Ovary (tissue), 7 donors: ENCODE measurements at regions not wholly inside any gene's neighbourhood (a gene's known extent, or its start where the extent isn't known, plus 50 kb on each side); places are given as distances from the start of the nearest gene placed in this dataset.

ENCODE experiments used
- DNase-seq, 5 donors: peaks; one replicate each; pipeline ENCODE4 v3.0.0-alpha.2; 2019 to 2020
- H3K27ac ChIP-seq, 2 donors: fragments of 200-600 bp; one replicate each; pipeline versions ENCODE4 v1.5.1 to v1.8.0; 2019 to 2022
- H3K27me3 ChIP-seq: fragments of 200-600 bp; one replicate; pipeline ENCODE4 v1.8.0; 2022
- H3K36me3 ChIP-seq: fragments of 200-600 bp; sonication (generic); one replicate; pipeline ENCODE4 v1.5.1; 2019
- H3K4me1 ChIP-seq: one replicate; pipeline ENCODE4 v1.8.1; 2013; ENCODE audit warnings: mild to moderate bottlenecking, moderate library complexity; ENCODE audit not compliant: insufficient read depth
- H3K4me3 ChIP-seq: fragments of 200-600 bp; sonication (generic); one replicate; pipeline ENCODE4 v1.5.1; 2017
- H3K9me3 ChIP-seq, 2 donors: fragments of 200-600 bp in 1 of 2; sonication (generic) in 1 of 2; one replicate each; pipeline versions ENCODE4 v1.5.1 to v1.8.1; 2013 to 2019; ENCODE audit warnings: mild to moderate bottlenecking in 1 of 2, moderate library complexity in 1 of 2
- CTCF ChIP-seq, 3 donors: fragments of 450-650 bp in 2 of 3; fragments of 200-600 bp in 1 of 3; IDR thresholded peaks; one replicate each; pipeline versions ENCODE4 v1.5.1 to v1.8.0; 2016 to 2022; ENCODE audit warnings: antibody characterized with exemption in 3 of 3, mild to moderate bottlenecking in 1 of 3
- EP300 ChIP-seq: sonication (generic); formaldehyde crosslinking; IDR thresholded peaks from one replicate; pipeline ENCODE4 v1.6.1; 2017; ENCODE audit warnings: antibody characterized with exemption
- POLR2A ChIP-seq: fragments of 450-650 bp; IDR thresholded peaks from one replicate; pipeline ENCODE4 v1.6.1; 2017; ENCODE audit warnings: antibody characterized with exemption, mild to moderate bottlenecking, moderate library complexity
- WGBS, 3 donors: extraction: QIAGEN DNeasy Blood & Tissue Kit in 1 of 3; methylation state at CpG; one replicate each; pipeline versions ENCODE4 v1.1.5 to v1.1.7; 2013 to 2017; 5-methylcytosine and 5-hydroxymethylcytosine counted together
- intact Hi-C, 4 donors: fragments of 100-400 bp; cut with DNase I; formaldehyde crosslinking; loops; one replicate each; pipeline versions ENCODE4 v1.11.0 to v1.15.1; 2022 to 2023
- donor health status: DM: no; HTN: no; CAD: no; lungs with moderate emphysema.
- donor health status: DM: no; HTN: no; CAD: no.
- donor health status: Bipolar disorder and iron deficiency.
- donor health status: DM: no; HTN: no; CAD: no.
- donor health status: DM: yes; HTN: yes; CAD: no.

- 20 to 32% (median 20%) methylated on average over 1 of the region's 1 CpG for whole genome bisulfite sequencing, 3 donors
- intact Hi-C loops: loop anchor here in 1 of 4 donors (5.0 kb wide), 1 partner anchor 172 kb away; no protein-coding TSS in a partner anchor
- H3K4me1 ChIP-seq: no peaks in the 10 kb centered on the region
- no peak for DNase-seq
- H3K27me3 ChIP-seq: no peaks in the 10 kb centered on the region
- no peaks in the 10 kb centered on the region for H3K36me3 ChIP-seq
- H3K27ac ChIP-seq: no peak overlapping the region
- no peak overlapping the region for H3K4me3 ChIP-seq
- no peaks in the 10 kb centered on the region for H3K9me3 ChIP-seq
- no peak for TF ChIP-seq CTCF (IDR thresholded peaks at IDR 0.05)
- TF ChIP-seq POLR2A: no peak
- no peak for TF ChIP-seq EP300
These were observed 887.0 kb downstream of the KCNA4 start for GRCh38 chr11:29129844-29130243.

- DNase-seq: no peak
- intact Hi-C loops: no loop called here
- Histone ChIP-seq H3K27ac (no peak overlapping the region), H3K4me1 (no peaks in the 10 kb centered on the region), H3K36me3 (no peaks in the 10 kb centered on the region), H3K4me3 (no peak overlapping the region), H3K9me3 (no peaks in the 10 kb centered on the region), H3K27me3 (no peaks in the 10 kb centered on the region)
- no peak for TF ChIP-seq POLR2A
- no peak for TF ChIP-seq EP300
- TF ChIP-seq CTCF (IDR thresholded peaks at IDR 0.05): no peak
These were observed 889.4 kb downstream of the KCNA4 start for GRCh38 chr11:29127461-29127860.

- TF ChIP-seq EP300 (no peak), POLR2A (no peak), CTCF (IDR thresholded peaks at IDR 0.05) (no peak)
- Histone ChIP-seq H3K27ac (no peak overlapping the region), H3K27me3 (no peaks in the 10 kb centered on the region), H3K4me3 (no peak overlapping the region), H3K4me1 (no peaks in the 10 kb centered on the region), H3K36me3 (no peaks in the 10 kb centered on the region), H3K9me3 (no peaks in the 10 kb centered on the region)
- no peak for DNase-seq
- intact Hi-C loops: no loop called here
These were observed 891.2 kb downstream of the KCNA4 start for GRCh38 chr11:29125606-29126005.

- DNase-seq: no peak
- no peaks in the 10 kb centered on the region for H3K36me3 ChIP-seq
- 85 to 89% (median 88%) methylated on average over 8 of the region's 8 CpGs for WGBS, 3 donors
- no peak overlapping the region for H3K27ac ChIP-seq
- no peak overlapping the region for H3K4me3 ChIP-seq
- TF ChIP-seq EP300 (no peak), CTCF (IDR thresholded peaks at IDR 0.05) (no peak), POLR2A (no peak)
- H3K4me1 ChIP-seq: no peaks in the 10 kb centered on the region
- H3K27me3 ChIP-seq: no peaks in the 10 kb centered on the region
- no peaks in the 10 kb centered on the region for H3K9me3 ChIP-seq
- intact Hi-C loops: no loop called here
These were observed 892.4 kb downstream of the KCNA4 start for GRCh38 chr11:29124470-29124869.
